Urinary bladder (tissue), 3 donors: ENCODE measurements at regions not wholly inside any gene's neighbourhood (a gene's known extent, or its start where the extent isn't known, plus 50 kb on each side); places are given as distances from the start of the nearest gene placed in this dataset.
A peak's percentile ranks its signal among the peaks of the same experiment; 100 is the strongest.

Experiments used
- DNase-seq: peaks from one replicate; pipeline ENCODE4 v3.0.0-alpha.2; 2015; ENCODE audit errors: extremely low spot score
- H3K27ac ChIP-seq: one replicate; pipeline ENCODE4 v1.5.1; 2013; ENCODE audit warnings: low read depth, mild to moderate bottlenecking, moderate library complexity
- H3K36me3 ChIP-seq: one replicate; pipeline ENCODE4 v1.6.1; 2013; ENCODE audit warnings: mild to moderate bottlenecking, moderate library complexity; ENCODE audit not compliant: insufficient read depth
- H3K4me1 ChIP-seq: one replicate; pipeline ENCODE4 v1.6.1; 2013; ENCODE audit warnings: mild to moderate bottlenecking, moderate library complexity; ENCODE audit not compliant: insufficient read depth
- H3K4me3 ChIP-seq: one replicate; pipeline ENCODE4 v1.5.1; 2013; ENCODE audit warnings: low read depth, low read length
- WGBS: extraction: QIAGEN DNeasy Blood & Tissue Kit; methylation state at CpG from one replicate; pipeline ENCODE4 v1.1.7; 2013; 5-methylcytosine and 5-hydroxymethylcytosine counted together
- donor health status: healthy with polysubstance abuse.
- donor health status: healthy.

GRCh38 chr14:100381395-100382105 lies 58.4 kb downstream of the SLC25A47 start:
- WGBS: 66% methylated on average over 11 of the region's 11 CpGs
- no peak overlapping the region for H3K4me3 ChIP-seq
- no peaks in the 10 kb centered on the region for H3K36me3 ChIP-seq
- H3K4me1 ChIP-seq: no peaks in the 10 kb centered on the region
- no peak overlapping the region for H3K27ac ChIP-seq
- DNase-seq: no peak

- Histone ChIP-seq H3K4me3 (no peak overlapping the region), H3K4me1 (no peaks in the 10 kb centered on the region), H3K27ac (no peak overlapping the region), H3K36me3 (no peaks in the 10 kb centered on the region)
- no peak for DNase-seq
- WGBS: 80% methylated on average over 7 of the region's 7 CpGs
Measured at GRCh38 chr14:100382106-100382455, 58.9 kb downstream of the SLC25A47 start.

GRCh38 chr14:100383727-100384158 lies 60.6 kb downstream of the SLC25A47 start:
- DNase-seq: no peak

GRCh38 chr14:100384277-100384676 lies 61.1 kb downstream of the SLC25A47 start:
- Histone ChIP-seq H3K4me1 (no peaks in the 10 kb centered on the region), H3K27ac (no peak overlapping the region), H3K36me3 (no peaks in the 10 kb centered on the region), H3K4me3 (no peak overlapping the region)
- no peak for DNase-seq
- 82% methylated on average over 5 of the region's 5 CpGs for WGBS

More at GRCh38 chr14:100383727-100384158, 60.6 kb downstream of the SLC25A47 start:
- Histone ChIP-seq H3K4me1 (no peaks in the 10 kb centered on the region), H3K36me3 (no peaks in the 10 kb centered on the region), H3K27ac (no peak overlapping the region), H3K4me3 (no peak overlapping the region)
- 40% methylated on average over 10 of the region's 10 CpGs for WGBS

- WGBS: 56% methylated on average over 16 of the region's 16 CpGs
- Histone ChIP-seq H3K36me3 (no peaks in the 10 kb centered on the region), H3K4me1 (no peaks in the 10 kb centered on the region), H3K4me3 (no peak overlapping the region), H3K27ac (no peak overlapping the region)
- DNase-seq: no peak
Measured at GRCh38 chr14:100384819-100385813, 62.0 kb downstream of the SLC25A47 start.

GRCh38 chr14:100386121-100386520 lies 63.0 kb downstream of the SLC25A47 start:
- no peak overlapping the region for H3K4me3 ChIP-seq
- WGBS: 32% methylated on average over 2 of the region's 2 CpGs
- no peak for DNase-seq
- no peak overlapping the region for H3K27ac ChIP-seq
- H3K4me1 ChIP-seq: no peaks in the 10 kb centered on the region
- H3K36me3 ChIP-seq: no peaks in the 10 kb centered on the region

- no peak for DNase-seq
- H3K36me3 ChIP-seq: no peaks in the 10 kb centered on the region
- 59% methylated on average over 2 of the region's 2 CpGs for WGBS
- H3K4me3 ChIP-seq: no peak overlapping the region
- no peaks in the 10 kb centered on the region for H3K4me1 ChIP-seq
- H3K27ac ChIP-seq: no peak overlapping the region
Measured at GRCh38 chr14:100386846-100387245, 63.7 kb downstream of the SLC25A47 start.

- WGBS: 88% methylated on average over 6 of the region's 6 CpGs
- no peak for DNase-seq
- Histone ChIP-seq H3K4me1 (peaks cover under 1% of the 10 kb centered on the region), H3K27ac (no peak overlapping the region), H3K4me3 (no peak overlapping the region), H3K36me3 (no peaks in the 10 kb centered on the region)
Measured at GRCh38 chr14:100387450-100387849, 64.3 kb downstream of the SLC25A47 start.

- DNase-seq: no peak
- Histone ChIP-seq H3K36me3 (no peaks in the 10 kb centered on the region), H3K4me3 (no peak overlapping the region), H3K27ac (no peak overlapping the region), H3K4me1 (peaks cover 3% of the 10 kb centered on the region)
- 78% methylated on average over 18 of the region's 18 CpGs for WGBS
Measured at GRCh38 chr14:100388103-100389054, 65.2 kb downstream of the SLC25A47 start.

- DNase-seq: no peak
- Histone ChIP-seq H3K27ac (peak overlapping the region; percentile 65), H3K36me3 (no peaks in the 10 kb centered on the region), H3K4me1 (peaks cover 3% of the 10 kb centered on the region), H3K4me3 (no peak overlapping the region)
- 68% methylated on average over 12 of the region's 12 CpGs for WGBS
Measured at GRCh38 chr14:100389497-100390104, 66.5 kb downstream of the SLC25A47 start.

- no peak overlapping the region for H3K4me3 ChIP-seq
- no peak overlapping the region for H3K27ac ChIP-seq
- WGBS: 84% methylated on average over 15 of the region's 15 CpGs
- peaks cover 3% of the 10 kb centered on the region for H3K4me1 ChIP-seq
- H3K36me3 ChIP-seq: no peaks in the 10 kb centered on the region
- DNase-seq: no peak
Measured at GRCh38 chr14:100391173-100391572, 68.0 kb downstream of the SLC25A47 start.

- Histone ChIP-seq H3K4me3 (no peak overlapping the region), H3K27ac (no peak overlapping the region)
- WGBS: 63% methylated on average over 2 of the region's 2 CpGs
Measured at GRCh38 chr14:100391724-100392123, 68.6 kb downstream of the SLC25A47 start.

GRCh38 chr14:100392356-100392755 lies 69.2 kb downstream of the SLC25A47 start:
- WGBS: 74% methylated on average over 11 of the region's 11 CpGs
- H3K4me1 ChIP-seq: peaks cover 3% of the 10 kb centered on the region
- no peak overlapping the region for H3K27ac ChIP-seq
- no peak for DNase-seq
- no peak overlapping the region for H3K4me3 ChIP-seq
- H3K36me3 ChIP-seq: no peaks in the 10 kb centered on the region

More at GRCh38 chr14:100391724-100392123, 68.6 kb downstream of the SLC25A47 start:
- peaks cover 3% of the 10 kb centered on the region for H3K4me1 ChIP-seq
- no peak for DNase-seq
- no peaks in the 10 kb centered on the region for H3K36me3 ChIP-seq
